NCI-H510A treated with DMSO at 0.1 percent for 48 hours (cell line): ENCODE measurements at regions not wholly inside any gene's neighbourhood (a gene's known extent, or its start where the extent isn't known, plus 50 kb on each side); places are given as distances from the start of the nearest gene placed in this dataset.
"Not testable (repeated sequence)": the region's sequence is repeated elsewhere in the genome, so short reads cannot be mapped to it uniquely, and the experiment has no call there.

Experiments used
- DNase-seq: peaks from one replicate; lab custom pipeline; 2025; lab: John Stamatoyannopoulos, UW

GRCh38 chr2:77578354-77578753 lies 56.2 kb upstream of the LRRTM4 start:
- DNase-seq, result no peak

- DNase-seq, result no peak
Observed at GRCh38 chr2:77579076-77579769, 57.0 kb upstream of the LRRTM4 start.

GRCh38 chr2:77588438-77588837 lies 66.3 kb upstream of the LRRTM4 start:
- no peak for DNase-seq

- no peak for DNase-seq
Observed at GRCh38 chr2:77590298-77590917, 68.2 kb upstream of the LRRTM4 start.

GRCh38 chr2:77592955-77593354 lies 70.8 kb upstream of the LRRTM4 start:
- DNase-seq, result peak; percentile 6

- no peak for DNase-seq
Observed at GRCh38 chr2:77602771-77603170, 80.6 kb upstream of the LRRTM4 start.

- DNase-seq, result no peak
Observed at GRCh38 chr2:77604953-77605929, 83.1 kb upstream of the LRRTM4 start.

- DNase-seq, result no peak
Observed at GRCh38 chr2:77608510-77608909, 86.3 kb upstream of the LRRTM4 start.

GRCh38 chr2:77629539-77629938 lies 107.4 kb upstream of the LRRTM4 start:
- DNase-seq, result no peak

GRCh38 chr2:77631007-77631406 lies 108.8 kb upstream of the LRRTM4 start:
- DNase-seq, result no peak

- no peak for DNase-seq
Observed at GRCh38 chr2:77633601-77634000, 111.4 kb upstream of the LRRTM4 start.

GRCh38 chr2:77640924-77641323 lies 118.7 kb upstream of the LRRTM4 start:
- no peak for DNase-seq

- DNase-seq, result no peak
Observed at GRCh38 chr2:77642339-77642738, 120.2 kb upstream of the LRRTM4 start.

GRCh38 chr2:77649856-77650255 lies 127.7 kb upstream of the LRRTM4 start:
- no peak for DNase-seq

GRCh38 chr2:77652499-77652898 lies 130.3 kb upstream of the LRRTM4 start:
- DNase-seq, result no peak

- DNase-seq, result no peak
Observed at GRCh38 chr2:77664491-77664890, 142.3 kb upstream of the LRRTM4 start.

GRCh38 chr2:77666251-77666980 lies 144.2 kb upstream of the LRRTM4 start:
- no peak for DNase-seq

GRCh38 chr2:77684543-77685319 lies 162.6 kb upstream of the LRRTM4 start:
- DNase-seq, result not testable (repeated sequence)

- DNase-seq, result no peak
Observed at GRCh38 chr2:77712601-77713000, 190.4 kb upstream of the LRRTM4 start.

GRCh38 chr2:77713412-77713811 lies 191.2 kb upstream of the LRRTM4 start:
- no peak for DNase-seq

GRCh38 chr2:77720115-77720514 lies 197.9 kb upstream of the LRRTM4 start:
- DNase-seq, result no peak
